GM18858 (cell line): ENCODE measurements at regions not wholly inside any gene's neighbourhood (a gene's known extent, or its start where the extent isn't known, plus 50 kb on each side); places are given as distances from the start of the nearest gene placed in this dataset.
A peak's percentile ranks its signal among the peaks of the same experiment; 100 is the strongest.

ENCODE experiments used
- ATAC-seq: cut with Tn5 transposase; IDR thresholded peaks from one replicate; pipeline ENCODE4 v1.9.1; 2021; ENCODE audit not compliant: unreplicated experiment

DNA sequence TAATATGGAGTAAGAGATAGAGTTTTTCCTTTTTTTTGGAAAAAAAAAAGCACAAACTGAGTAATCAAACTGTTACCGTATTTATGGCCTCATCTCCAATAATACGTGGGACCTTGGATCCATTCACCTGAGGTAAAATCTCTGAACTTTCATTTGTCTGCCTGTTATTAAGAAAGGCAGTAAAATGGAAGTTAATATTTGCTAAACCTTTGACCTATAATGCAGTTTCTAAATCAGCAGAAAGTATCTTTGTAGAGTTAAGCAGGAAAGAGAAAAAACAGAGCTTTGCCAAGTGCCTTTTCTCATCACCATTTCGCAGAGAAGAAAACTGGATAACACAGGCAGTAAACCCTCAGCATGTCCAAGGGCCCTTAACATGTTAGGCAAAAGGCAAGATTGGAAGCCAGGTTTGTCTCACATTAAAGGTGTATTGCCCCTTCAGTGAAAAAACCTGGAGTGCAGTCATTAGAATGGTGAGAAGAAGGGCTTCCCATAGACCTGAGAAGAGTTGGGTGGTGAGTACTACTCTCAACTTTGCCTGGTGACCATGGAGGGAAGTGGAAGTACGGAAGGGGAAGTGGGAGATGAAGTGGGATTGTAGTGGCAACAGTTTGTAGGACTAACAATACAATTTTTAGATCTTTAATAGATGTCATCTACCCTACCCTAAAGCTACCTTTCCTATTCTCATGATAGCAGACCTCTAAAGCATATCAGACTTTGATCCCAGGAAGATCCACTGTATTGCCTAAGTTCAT lies 65.4 kb upstream of the GRAMD2B start:
- no peak for ATAC-seq

DNA sequence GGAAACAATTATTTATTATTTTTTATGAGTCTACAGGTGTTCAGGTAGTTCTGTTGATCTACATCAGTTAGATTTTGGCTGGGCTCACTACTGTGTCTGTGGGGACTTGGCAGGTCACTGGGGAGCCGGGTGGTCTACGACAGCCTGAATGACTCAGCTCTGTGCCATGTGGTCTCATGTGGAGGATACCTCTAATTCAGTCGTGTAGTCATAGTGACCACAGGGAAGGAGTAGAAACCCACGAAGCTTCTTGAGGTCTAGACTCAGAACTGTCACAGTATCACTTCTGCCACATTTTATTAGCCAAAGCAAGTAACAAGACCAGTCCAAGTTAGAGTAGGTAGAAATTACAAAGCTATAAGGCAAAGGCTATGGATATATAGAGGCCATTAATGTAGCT lies 64.7 kb upstream of the GRAMD2B start:
- ATAC-seq, result peak; percentile 89

DNA sequence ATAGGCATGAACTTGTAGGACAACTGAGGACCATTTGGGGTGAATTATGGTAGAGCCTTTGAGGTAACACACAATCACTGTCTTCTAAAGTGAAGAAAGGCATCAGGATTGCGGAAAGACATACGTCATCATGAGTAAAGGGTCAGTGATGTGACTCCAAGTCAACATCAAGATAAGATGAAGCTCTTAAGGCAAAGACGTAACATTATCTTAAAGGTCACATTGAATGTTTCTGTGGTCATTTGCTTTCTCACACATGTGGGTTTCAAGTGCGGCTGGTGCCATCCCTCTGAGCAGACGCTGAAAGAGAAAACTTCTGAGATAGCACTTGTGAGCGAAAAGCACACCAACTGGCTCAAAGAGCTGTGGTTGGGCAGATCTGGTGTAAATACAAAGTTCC lies 63.3 kb upstream of the GRAMD2B start:
- no peak for ATAC-seq

DNA sequence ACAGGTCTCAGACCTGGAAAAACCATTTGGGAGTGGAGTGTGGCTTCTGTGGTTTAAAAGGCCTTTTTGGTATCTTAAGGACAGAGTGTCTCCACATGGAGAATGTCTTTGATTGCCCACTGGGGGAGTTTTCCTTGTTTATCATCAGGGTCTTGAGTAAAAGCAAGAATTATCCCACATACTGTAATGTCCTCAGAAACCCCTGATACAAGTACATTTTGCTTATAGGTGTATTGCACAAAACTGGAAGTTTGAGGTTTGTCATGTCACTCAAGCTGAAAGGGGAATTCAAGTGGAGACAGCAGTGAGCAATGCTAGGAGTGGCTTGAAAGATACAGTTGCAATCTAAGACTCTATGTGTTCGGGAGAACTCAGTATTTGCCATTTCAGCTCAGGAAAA lies 62.7 kb upstream of the GRAMD2B start:
- no peak for ATAC-seq

DNA sequence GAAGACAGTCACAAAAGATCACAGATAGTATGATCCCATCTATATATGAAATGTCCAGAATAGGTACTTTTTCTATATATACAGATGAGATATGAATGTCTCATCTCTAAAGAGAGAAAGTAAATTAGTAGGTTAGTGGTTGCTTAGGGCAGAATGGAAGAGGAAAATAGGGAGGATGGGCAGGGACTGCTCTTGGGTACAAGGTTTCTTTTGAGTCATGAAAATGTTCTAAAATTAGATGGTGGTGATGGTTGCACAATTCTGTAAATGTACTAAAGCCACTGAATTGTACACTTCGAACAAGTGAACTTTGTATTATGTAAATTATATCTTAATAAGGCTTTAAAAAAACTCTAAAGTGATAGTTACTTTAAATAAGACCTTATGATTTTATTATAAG lies 59.6 kb upstream of the GRAMD2B start:
- no peak for ATAC-seq

DNA sequence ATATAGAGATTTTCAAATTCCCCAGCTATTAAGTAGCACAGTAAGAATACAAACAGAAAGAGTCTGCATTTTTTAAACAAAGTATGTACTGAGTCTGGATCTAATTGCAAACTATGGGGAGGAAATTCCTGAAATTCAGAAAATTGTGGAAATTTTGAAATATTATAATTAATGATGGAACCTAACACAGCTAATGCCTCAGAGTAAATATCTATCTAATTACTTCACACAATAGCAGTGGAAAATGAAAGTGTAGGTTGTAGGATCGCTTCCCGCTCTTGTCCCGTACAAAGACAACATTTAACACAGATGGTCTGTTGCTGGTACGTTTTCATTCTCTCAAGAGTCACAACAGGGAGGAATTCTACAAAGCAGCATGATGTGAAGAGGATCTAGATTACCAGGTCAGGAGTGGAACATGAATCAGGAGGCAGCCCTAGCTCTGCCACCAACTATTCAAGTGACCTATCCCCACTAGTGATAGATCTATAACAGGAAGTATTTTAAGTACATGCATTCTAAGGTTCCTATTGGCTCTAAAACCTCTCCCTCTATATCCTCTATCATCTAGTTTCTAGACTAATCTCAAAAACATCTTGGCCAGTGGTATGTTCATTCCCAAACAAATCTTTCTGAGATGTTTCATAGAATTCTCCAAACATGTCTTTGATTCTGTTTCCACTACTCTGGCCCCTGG lies 58.9 kb upstream of the GRAMD2B start:
- ATAC-seq, result no peak

DNA sequence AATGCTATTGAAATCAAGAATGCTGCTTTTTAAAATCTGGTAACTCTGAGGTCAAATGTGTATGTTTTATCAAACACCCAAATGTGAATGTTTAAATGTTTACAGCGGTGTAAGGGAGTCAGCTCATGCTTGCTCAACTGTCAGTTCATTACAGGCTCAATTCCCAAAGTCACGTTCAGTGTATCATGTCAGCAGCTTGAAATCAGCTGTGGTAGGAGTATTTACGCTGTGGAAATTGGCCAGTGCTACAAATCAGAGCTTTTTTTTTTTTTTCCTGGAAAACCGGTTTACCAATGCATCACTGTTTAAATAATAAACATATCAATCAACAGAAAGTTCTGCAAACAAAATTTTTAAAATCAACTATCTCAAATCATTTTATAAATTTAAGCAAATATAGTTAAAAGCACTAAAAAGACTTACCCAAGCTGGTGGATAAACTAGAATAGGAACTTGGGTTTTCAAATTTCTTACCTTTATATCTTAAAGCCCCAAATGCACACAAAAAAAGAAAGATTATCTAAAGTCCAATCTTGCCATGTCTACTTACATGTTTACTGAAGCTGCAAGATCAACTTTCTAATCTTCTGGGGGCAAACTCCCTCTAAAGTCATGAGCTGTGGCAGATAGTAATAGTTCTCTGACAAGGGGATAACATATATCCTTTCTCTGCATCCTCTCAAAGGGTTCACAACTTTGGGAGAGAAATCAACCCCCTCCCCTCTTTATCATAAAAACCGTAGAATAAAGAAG lies 57.6 kb upstream of the GRAMD2B start:
- ATAC-seq, result no peak

DNA sequence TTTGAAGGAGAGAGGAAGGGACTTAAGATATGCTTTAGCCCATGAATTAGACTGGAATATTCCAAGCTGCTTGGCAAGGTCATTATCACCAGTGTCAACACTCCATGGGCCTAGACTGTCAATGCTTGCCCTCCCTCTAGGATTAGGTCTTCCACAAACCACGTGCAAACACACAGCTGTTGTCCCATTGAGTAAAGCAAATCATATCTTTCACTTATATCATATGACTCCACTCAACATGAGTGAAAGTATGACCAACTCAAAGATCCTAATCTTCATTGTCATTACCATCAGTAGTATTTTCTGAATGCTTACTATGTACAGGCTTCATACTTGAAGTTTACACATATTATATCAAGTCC lies 57.0 kb upstream of the GRAMD2B start:
- ATAC-seq, result no peak

DNA sequence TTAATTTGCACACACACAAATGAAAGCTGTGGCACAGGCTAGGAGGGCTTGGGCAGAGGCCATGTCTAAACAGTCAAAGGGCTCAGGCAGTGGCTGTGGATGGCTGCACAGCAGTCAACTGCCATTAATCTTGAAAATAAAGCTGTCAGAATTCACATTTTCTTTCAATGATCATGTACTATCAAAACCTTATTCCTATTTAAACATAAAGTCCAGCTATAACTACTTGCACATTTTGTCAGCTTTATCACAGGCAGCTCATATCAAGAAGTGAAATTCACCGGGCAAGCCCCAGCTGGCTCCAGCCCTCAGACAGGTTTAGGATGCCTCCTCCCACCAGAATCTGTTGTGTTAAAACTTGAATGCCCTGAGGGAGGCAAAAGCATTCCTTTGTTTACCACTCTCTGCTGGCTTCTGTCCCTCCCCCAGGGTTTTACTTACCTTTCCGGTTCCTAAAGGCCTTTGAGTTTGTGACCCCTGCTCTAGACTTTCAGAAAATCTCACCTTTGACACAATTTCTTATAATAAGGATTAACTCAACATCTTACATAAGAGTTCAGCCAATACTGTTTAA lies 54.9 kb upstream of the GRAMD2B start:
- ATAC-seq, result no peak

DNA sequence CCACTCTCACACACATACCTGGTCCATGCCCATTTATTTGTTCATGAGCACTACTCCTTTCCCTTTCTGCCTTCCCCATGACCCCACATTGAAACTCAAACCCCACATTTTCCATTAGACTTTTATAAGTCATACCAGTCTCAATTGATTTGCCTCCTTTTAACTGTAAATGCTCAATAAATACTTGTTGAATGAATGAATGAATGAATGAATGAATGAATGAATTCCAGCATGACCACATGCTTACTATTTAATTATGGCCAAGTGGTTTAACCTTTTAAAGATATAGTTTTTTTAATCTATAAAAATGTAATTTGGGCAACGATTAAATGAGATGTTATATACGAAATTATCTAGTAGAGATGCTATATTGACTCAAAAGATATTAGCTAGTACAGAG lies 54.1 kb upstream of the GRAMD2B start:
- ATAC-seq, result no peak

DNA sequence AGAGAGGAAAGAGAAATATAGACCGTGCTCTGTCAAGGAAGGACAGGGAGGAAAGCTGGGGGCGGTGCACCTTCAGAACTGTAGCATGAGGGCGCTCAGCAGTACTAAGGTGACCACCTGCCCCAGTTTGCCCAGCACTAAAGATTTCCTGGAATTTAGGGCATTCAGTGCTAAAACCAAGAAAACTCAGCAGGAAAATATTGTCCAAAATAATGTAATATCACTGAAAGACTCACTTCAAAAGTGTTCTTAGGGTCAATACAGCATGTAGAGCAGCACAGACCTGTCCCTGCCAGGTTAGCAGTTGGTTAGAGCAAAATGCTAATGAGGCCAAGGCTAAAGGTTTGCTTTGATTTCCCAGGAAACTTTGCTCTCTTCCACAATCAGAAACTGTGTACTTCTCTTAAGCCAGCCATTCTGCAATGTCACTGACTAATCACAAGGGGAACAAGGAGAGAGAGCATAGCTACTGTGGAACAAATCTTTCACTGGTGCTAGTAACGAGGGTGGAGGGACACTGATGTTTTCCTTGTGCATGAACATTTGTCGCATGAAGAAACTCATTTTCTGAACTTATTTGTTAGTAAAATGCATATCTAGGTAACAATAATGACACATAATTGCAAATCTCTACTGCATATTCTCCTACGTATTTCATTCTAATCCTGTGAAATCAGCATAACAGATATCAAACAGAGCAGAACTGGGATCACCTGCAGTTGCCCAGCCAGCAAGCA lies 53.0 kb upstream of the GRAMD2B start:
- no peak for ATAC-seq

DNA sequence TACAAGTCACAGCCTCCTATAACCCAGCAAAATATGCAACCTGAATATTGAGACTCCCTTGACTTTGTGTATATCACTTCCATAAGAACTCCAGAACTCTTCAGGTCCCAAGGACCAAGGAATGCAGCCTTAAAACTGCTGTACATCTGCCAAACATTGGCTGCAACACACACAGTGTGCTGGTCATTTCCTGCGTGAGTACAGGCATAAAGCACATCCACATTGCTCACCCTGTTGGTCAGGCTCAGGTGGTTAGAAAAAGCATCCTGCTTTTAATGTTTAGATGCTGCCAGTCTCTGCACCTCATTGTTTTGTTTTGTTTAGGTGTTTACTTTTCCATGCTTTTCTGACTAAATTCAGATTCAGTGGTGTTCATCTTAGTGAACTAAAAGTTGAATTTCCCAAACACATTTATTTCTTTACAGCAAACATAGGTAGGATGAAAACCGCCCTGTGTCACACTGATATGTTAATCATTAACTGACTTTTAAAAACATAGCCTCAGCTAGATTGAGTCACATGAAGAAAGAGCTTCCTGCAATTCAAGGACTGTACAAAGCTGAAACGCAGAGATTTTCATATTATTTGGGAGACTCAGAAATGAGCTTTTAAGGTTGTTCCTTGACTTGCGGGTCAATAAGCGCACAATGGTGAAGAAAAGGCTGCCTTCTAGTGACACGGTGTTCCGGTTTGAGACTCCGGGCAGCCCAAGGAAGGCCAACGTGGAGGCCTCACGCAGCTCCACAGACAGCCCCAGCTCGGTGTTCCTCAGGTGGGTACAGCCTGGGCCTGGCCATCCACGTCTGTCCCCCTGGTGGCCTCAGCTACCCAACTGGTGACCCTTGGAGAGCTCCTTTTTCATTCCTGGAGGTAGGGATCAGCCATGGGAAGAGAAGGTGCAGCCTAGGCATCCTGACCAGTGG lies 52.2 kb upstream of the GRAMD2B start:
- no peak for ATAC-seq

DNA sequence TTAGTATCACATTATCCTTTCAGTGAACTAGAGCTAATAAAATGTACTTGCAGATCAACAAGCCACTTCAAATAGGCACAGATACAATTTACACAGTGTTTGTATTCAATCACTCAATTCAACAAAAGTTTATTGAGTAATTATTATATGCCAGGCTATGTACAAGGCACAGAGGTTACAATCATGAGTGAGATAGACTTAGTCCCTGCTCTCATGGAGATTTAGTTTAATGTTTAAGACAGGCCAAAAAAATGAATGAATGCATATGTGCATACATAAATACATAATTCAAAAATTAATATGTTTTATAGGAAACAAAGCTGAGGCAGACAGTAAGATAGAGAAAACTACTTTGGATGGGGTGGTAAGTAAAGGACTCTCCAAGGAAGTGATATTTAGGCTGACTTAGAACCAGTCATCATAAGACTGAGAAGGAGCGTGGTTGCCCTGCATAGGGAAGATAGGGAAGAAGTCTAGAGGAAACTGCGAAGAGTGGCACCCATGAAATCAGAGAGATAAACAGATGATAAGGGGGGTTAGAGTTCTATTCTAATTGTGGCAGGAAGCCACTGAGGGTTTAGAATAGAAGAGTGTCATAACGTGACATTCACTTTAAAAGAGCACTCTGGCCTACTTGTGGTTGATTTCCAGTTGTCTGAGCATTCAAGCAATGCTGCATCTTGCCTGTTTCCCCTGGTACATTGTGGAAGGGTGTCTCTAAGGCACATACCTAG lies 49.7 kb upstream of the GRAMD2B start:
- no peak for ATAC-seq
